NCI-H1048 (cell line): ENCODE measurements at regions not wholly inside any gene's neighbourhood (a gene's known extent, or its start where the extent isn't known, plus 50 kb on each side); places are given as distances from the start of the nearest gene placed in this dataset.
"Not testable (repeated sequence)": the region's sequence is repeated elsewhere in the genome, so short reads cannot be mapped to it uniquely, and the experiment has no call there.

Experiments
- DNase-seq: peaks from one replicate; lab custom pipeline; 2025; lab: John Stamatoyannopoulos, UW

DNA sequence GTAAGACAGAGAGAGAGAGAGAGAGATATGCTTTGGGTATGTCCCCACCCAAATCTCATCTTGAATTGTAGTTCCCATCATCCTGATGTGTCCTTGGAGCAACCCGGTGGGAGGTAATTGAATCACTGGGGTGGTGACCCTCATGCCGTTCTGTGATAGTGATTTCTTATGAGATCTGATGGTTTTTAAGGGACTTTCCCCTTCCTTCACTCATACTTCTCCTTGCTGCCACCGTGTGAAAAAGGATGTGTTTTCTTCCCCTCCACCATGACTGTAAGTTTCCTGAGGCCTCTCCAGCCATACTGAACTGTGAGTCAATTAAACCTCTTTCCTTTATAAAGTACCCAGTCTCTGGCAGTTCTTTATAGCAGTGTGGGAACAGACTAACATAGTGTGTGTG, 60.3 kb downstream of the EOMES start:
- DNase-seq, result no peak

DNA sequence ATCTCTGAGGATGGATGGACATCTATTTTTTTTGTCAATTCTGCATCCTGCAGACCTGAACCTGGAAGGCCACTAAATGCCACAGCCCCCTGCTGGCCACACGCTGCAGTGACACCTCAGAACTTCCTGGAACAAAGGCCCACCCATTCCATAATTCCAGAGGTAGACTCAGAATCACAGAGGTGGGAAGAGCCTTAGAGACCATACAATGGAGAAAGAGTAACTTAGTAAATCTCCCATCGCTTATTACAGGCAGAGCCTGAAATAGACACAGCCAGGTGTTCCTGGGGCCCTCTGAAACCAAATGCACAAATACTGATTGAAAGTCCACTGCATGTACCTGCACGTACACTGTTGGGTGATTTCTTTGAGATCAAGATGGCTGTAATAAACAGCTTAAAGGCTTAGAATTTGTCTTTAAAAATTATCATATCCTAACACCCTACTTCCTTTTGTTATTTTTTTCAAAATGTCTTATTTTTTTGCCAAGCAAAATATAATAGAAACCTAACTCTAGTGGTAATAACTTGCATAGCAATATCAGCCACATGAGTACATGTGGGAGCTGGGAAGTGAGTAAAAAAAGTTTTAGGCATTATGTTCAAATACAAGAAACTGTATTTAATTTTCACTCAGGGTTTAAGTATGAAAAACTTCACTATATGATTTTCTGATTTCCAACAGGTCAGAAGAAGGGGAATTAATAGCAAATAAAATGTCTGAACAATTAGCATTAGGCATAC, 62.7 kb downstream of the EOMES start:
- DNase-seq, result peak; percentile 22

DNA sequence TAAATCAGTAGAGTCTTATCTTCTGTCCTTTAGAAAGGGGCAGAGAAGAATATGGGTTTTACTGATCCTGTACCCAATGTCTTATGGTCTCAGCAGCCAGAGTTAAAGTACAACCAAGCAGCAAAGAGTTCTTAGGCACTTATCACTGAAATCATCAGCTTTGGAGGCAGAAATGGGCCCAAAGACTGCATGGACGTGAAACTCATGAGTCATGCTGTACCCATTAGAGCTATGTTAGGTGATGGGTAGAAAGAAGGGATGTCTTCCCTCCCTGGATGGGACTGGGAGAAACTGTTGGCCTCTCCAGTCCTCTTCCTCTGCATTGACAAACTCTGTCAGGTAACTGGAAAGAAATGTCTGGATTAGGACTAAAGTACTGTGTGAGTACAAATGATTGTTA, 63.4 kb downstream of the EOMES start:
- DNase-seq, result no peak

DNA sequence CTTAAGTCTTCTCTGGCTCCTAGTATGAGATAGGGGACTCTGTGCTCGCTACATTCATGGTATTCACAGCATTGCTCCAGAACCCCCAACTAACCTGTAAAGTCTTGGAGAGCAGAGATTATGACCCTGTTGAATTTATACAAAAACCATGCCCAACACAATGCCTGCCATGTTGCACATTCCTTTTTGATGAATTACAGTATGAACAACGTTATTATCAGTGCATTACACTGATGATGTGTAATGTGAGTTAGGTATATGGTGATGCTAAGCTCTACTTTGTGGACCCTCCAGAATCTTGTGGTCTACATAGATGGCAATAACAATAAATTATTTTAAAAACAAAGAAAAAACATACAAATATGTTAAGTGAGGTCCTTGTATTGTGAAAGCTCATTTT, 64.3 kb downstream of the EOMES start:
- DNase-seq, result no peak

DNA sequence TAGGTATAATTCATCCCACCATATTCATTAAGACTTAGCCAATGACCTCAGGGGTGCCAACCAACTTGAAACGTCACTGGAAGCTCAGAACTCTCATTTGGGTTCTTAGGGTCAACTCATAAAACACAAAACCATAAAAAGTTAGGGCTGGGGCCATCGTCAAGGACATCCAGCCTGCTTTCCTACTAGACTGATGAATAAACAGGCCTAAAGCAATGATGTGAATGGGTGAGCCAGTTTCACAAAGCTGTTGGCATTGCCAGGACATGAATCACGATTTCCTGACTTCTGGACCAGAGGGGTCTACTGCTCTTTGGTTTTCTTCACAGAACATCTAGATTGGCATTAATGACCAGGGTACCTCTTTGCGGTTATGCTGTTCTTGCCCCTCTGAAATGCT, 64.7 kb downstream of the EOMES start:
- DNase-seq, result no peak

DNA sequence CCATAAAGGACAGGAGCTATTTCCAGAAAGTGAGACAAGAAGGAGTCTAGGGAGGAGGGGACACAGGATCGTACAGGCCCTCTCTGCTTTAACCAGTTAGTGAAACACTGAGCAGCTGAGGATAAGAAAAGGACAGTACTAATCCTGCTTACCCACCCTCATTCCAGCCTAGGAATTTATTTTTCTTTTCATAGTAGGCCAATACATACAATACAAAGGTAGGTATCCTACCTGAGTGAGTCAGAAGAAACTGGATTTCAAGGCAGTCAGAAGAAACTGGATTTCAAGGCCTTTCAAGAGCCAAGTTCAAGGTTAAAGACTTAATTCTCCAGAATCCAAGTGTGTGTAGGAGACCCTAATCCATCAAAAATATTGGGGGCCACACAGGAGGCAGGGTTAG, 65.3 kb downstream of the EOMES start:
- DNase-seq, result no peak

DNA sequence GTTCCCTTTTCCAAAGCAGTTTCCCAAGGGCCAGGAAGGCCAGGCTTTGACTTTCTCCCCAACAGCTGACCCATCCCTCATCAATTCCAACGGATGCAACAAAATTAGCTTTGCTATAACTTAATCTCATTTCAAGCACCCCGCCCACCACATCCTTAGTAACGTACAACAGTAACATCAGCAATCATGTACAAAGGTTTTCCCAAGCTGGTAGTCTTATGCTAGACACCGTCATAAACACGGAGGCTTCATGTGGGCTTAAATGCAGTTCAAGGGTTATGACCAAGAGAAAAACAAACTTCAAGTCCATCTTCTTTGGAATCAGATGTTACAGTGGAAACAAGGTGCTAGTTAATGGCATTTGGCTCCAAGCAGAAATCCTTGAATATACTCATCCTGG, 66.6 kb downstream of the EOMES start:
- no peak for DNase-seq

DNA sequence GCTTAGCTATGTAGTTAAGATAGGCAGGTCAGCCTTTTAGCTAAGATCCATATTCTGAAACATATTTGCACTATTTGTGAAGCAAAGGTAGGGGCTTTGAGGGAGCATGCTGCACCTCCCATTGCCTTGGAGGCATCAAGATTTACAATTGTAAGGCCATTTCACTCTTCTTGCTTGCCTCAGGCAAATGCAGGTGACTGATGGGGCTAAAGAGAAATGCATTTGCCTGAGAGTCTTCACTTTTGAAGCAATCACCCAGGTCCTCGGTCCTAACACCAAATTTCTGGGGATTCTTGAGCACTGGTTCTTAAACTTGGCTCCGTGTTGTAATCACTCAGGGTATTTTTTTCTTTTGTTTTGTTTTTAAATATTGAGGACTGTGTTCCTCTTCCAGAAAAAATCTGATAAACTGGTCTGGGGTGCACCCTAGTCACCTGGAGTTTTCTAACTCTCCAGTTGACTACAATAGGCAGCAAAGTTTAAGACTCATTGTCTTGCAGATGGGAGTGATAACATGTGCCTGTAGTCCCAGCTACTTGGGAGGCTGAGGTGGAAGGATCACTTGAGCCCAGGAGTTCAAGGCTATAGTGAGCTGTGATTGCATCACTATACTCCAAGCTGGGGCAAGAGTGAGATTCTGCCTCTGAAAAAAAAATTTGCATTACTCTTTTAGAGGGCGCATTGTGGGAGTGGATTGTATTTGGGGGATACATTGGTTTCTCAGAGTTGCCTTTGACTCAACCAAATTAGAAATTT, 68.1 kb downstream of the EOMES start:
- DNase-seq, result no peak

DNA sequence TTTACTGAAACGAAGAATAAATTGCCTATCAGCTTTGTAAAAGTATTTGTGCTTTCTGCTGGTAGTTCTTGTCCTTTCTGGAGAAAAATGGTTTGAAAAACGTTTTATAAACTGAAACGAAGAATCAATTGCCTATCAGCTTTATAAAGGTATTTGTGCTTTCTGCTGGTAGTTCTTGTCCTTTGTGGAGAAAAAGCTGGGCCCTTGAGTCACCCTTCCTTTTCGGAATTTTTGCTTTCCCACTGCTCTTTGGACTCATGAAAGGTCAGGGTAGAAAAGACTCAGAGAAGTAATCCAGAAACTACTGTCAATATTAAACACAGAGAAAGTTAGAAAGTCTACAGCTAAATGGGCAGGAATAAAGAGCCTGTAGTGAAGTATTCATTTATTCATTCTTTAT, 72.8 kb downstream of the EOMES start:
- DNase-seq, result no peak

DNA sequence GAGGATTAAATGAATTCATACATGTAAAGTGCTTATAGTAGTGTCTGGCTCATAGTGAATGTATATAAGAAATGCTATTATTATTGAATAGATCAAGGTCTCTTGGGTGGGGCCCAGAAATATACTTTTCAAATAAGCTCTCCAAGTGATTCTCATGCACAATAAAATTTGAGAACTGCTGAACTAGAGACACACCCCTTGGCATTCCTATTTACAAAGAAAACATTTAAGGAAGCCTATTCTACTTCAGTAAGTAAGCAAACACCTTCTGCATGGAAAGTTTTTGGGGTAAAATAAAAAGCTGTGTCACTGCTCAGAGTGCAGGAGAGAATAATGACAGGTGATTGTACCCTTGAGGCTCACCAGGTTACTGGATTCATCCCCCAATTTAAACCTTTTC, 75.2 kb downstream of the EOMES start:
- DNase-seq, result no peak

DNA sequence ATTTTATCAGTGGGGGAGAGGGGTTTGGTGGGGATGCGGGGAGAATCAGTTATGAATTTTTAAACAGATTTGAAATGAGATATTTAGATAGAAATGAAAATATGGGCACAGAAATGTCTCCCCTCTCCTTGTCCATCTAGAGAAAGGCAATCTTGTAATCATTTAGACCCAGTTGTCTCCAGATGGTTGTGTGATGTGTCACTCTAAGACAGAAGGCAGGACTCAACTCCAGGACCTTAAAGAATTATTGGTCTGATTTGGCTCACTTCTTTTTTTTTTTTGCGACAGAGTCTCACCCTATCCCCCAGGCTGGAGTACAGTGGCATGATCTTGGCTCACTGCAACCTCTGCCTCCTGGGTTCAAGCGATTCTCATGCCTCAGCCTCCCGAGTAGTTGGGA, 77.2 kb downstream of the EOMES start:
- no peak for DNase-seq

DNA sequence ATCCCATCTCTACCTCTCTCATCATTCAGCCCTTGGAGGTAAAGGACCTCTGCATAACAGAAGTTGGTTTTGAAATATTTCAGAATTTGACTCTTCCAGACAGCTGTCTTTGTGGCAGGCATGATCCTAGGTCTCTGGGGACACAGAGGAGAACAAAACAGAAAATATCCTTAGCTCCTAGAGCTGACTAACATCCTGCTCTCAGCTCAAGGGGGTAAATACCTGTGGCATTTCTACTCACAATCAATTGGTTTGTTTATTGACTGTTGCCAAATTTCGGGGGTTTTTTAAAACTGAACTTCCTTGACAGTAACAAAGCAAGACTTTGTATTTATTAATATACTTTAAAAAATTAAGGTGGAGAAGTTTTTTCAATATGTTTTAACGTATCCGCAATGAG, 78.8 kb downstream of the EOMES start:
- no peak for DNase-seq

DNA sequence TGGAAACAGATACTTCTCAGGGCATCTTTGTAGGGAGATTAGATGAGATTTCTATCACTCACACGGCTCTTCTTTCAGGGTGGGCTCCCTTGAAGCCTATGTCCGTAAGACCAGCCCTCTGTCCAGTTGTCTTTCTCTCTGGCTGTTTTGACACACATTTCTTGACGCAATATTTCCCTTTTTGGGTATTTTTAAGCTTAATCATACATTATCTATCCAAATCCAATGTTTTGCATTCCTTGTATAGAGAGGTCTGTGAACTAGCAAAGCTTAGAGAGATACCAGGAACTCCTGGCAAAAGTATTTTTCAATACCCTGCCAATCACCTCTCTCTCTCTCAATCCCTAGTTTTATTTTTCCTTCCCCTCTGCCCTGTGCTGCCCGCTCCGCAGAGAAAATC, 79.3 kb downstream of the EOMES start:
- DNase-seq, result no peak

DNA sequence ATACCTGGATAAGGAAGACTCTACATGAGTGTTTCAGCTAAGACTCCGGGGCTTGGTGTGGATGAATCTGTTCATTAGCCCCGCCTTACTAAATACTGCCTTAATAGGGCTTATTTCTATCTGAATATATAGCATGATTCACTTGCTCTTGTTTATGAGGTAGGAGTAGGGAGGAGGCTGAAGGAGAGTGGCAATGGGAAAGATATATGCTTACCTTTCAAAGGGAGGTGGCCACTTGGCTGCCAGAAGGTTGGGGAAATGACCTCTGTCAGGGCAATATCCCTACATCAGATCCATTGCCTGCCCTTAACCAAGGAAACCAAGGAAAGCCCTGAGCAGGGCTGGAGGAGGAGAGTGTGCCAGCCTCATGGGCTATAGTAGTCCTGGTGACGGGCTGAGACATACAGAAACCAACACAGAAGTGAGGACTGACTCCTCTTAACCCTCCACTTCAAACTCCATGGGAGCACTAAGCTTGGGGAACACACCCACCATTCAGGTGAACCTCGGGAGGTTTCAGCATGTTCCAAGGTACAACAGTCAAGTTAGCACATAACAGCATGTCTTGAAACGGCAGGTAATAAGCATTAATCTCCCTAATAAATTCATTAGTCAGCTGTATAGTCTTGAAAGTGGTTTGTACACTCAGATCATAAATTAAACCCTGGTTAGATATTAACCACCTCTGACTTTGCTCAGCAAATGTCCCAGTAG, 80.1 kb downstream of the EOMES start:
- no peak for DNase-seq

DNA sequence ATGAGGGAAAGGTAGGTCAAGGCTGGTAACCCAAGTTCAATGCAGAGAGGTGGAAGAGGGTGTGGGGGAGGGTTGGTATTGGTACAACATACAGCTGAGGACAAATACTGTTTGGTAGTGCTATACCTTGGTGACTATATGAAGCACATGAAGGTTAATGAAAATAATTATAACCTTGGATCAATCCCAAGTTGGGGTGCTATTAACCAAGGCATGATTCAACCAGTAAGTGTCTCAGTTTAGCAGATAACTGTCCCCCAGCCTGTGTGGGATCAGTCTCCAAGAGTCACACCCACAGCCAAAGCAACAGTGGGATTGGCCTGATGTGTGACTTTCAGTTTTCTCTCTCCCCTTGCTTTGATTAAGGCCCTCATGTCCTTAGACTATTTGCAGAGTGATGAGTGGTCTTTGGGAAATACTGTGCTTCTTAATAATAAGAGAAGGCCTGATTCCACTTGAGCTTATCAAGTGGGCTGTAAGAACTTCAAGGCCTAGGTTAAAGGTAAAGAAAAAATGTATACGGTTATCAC, 80.8 kb downstream of the EOMES start:
- DNase-seq, result no peak

DNA sequence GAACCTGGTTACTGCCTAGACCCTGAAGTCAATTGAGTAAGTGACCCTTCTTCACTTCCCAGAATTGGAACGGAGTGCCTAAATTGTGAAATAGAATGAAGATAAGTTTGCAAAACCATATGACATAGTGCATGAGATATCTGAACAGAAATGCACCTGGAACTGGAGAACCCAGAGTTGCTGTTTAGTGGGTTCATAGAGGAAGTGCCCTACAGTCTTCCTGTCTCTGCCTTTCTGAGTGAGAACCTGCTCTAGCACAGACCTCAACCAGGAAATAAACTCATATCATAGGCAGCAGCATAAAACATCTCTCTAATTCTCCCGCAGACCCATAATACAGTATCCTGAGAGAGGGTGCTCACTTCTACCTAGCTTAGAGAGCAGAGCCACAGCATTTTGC, 82.9 kb downstream of the EOMES start:
- no peak for DNase-seq

DNA sequence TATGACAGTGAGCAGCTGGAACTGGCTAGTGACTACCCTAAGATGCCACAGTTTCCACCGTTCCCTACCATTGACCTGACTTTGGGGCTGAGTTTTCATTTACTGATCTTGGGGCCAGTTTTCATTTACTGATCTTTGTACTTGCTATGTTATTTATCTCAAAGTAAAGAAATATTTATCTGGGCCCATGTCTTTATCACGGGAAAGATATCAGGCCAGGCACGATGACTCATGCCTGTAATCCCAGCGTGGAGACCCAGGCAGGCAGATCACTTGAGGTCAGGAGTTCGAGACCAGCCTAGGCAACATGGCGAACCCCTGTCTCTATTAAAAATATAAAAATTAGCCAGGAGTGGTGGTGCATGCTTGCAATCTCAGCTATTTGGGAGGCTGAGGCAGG, 83.5 kb downstream of the EOMES start:
- no peak for DNase-seq

DNA sequence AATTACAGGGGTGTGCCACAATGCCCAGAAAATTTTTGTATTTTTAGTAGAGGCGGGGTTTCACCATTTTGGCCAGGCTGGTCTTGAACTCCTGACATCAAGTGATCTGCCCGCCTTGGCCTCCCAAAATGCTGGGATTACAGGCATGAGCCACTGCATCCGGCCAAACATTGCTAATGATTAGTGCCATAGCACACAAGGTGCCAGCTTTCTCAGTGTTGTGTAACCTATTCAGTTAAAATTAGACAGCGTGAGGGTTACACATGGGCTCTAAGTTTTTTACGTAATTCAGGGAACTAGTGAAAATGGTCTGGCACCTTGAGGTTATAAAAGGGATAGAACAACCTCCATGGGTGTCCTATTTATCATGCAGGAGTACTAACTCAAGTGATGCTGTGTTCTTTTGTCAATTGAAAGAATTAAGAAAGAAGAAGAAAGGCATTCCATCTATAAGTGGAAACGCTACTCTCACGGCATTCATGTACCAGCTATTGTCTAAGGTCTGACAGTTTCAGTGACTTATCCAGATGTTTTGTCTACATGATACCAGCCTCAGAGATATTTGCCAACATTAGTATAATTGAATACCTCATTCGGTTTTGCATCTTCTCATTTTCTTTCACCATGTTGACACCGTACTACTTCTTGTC, 84.7 kb downstream of the EOMES start:
- no peak for DNase-seq

DNA sequence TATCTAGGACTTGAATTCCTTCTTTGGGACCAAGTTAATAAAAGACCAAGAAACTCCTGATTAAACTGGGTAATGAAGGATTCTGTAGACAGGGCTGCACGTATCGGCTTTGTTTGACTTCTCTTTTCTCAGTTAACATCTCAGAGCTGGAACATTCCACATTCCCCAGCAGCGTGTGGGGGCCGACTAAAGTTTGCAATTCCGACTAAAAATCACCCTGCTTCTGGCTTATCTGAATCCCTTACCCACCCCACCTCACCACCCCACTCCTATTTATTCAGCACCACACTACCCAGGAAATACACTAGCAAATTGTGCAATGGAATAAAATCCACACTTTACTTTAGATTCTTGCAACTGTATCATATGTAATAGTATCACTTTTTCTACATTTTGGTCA, 87.1 kb downstream of the EOMES start:
- not testable (repeated sequence) for DNase-seq

DNA sequence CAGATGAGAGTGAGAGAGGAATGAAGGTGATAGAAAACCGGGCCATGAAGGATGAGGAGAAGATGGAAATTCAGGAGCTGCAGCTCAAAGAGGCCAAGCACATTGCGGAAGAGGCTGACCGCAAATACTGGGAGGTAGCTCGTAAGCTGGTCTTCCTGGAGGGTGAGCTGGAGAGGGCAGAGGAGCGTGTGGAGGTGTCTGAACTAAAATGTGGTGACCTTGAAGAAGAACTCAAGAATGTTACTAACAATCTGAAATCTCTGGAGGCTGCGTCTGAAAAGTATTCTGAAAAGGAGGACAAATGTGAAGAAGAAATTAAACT, 88.9 kb downstream of the EOMES start:
- no peak for DNase-seq

DNA sequence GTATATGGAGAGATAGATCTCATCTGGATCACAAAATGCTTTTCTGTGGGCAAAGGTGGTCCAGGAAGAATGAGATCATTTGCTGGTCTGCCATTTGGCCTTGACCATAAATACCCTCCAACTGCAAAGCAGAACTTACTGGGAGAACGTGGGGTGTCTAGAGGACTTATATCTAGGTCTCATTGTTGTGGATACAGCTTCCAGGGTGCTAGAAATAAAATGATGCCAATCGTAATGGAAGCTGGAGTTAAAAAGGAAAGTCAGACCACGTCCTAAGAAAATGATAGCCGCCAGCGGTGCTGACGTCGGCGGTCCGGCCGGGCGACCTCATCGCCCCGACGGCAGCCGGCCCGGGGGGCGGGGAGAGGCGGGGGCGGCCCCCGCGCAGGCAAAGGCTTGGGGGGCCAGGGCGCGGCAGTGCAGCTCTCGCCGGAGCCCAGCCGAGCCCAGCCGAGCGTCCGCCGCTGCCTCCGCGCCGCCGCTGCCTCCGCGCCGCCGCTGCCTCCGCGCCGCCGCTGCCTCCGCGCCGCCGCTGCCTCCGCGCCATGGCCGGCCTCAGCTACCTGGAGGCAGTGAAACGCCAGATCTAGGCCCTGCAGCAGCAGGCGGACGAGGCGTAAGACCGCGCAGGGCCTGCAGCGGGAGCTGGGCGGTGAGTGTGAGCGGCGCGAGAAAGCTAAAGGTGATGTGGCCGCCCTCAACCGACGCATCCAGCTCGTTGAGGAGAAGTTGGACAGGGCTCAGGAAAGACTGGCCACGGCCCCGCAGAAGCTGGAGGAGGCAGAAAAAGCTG, 89.5 kb downstream of the EOMES start:
- no peak for DNase-seq

DNA sequence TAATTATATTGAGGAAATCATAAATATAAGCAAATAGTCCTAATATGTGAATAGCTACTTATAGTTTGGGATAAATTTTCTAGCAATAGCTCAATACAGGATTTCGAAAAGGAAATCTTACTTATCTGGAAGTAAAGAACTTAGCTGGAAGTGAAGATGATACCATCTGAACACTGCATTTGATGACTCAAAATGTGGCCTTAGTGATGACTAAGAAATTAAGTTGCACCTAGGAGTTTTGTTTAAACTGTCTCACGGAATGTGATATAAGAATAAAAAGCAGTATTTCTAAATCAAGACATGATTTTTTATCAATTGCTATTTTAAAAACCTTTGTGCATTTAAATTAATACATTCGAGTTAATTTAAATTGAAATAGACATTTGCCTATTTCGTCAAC, 91.2 kb downstream of the EOMES start:
- no peak for DNase-seq
